ENCODE measurements at regions not wholly inside any gene's neighbourhood (a gene's known extent, or its start where the extent isn't known, plus 50 kb on each side); places are given as distances from the start of the nearest gene placed in this dataset.
A peak's percentile ranks its signal among the peaks of the same experiment; 100 is the strongest.

- H3K4me1 Mint-ChIP-seq: no peaks in the 10 kb centered on the region
- no peak overlapping the region for H3K4me3 Mint-ChIP-seq
- TF ChIP-seq CTCF (IDR thresholded peaks at IDR 0.05): no peak
- Histone ChIP-seq H3K36me3 (replicated peaks in 1 of 2; ENCODE audit: control insufficient read depth in 1 of 2, insufficient read depth in 2 of 2, low read length in 2 of 2) (no peaks in the 10 kb centered on the region), H3K9ac (ENCODE audit: insufficient read depth, low read length, poor library complexity, severe bottlenecking) (no peak overlapping the region), H4K20me1 (ENCODE audit: insufficient read depth, low read length) (no peaks in the 10 kb centered on the region), H3K4me2 (replicated peaks; ENCODE audit: extremely low read depth, low read length, poor library complexity, severe bottlenecking) (no peak overlapping the region), H3K9me3 (replicated peaks in 1 of 2; ENCODE audit: control insufficient read depth in 1 of 2, insufficient read depth in 1 of 2, low read length in 2 of 2) (peaks cover 0 to 5% of the 10 kb centered on the region in 2 donors), H2AFZ (ENCODE audit: insufficient read depth, low read depth, low read length, poor library complexity, severe bottlenecking) (no peak overlapping the region), H3K4me3 (replicated peaks in 1 of 3; ENCODE audit: low read depth in 2 of 3, low read length in 3 of 3) (no peak overlapping the region), H3K27me3 (ENCODE audit: control insufficient read depth in 2 of 2, insufficient read depth in 2 of 2, low read length in 2 of 2) (no peaks in the 10 kb centered on the region), H3K79me2 (ENCODE audit: insufficient read depth, low read length) (no peaks in the 10 kb centered on the region), H3K27ac (ENCODE audit: low read depth in 1 of 2, low read length in 2 of 2) (no peak overlapping the region), H3K4me1 (ENCODE audit: control insufficient read depth in 1 of 2, insufficient read depth in 2 of 2, low read length in 2 of 2) (no peaks in the 10 kb centered on the region)
- DNase-seq: no peak
- intact Hi-C loops (cut with micrococcal nuclease): no loop called here
- WGBS (ENCODE audit: insufficient coverage): 88% methylated on average over 5 of the region's 6 CpGs
- H3K9me3 Mint-ChIP-seq: peaks cover 2 to 6% (median 3%) of the 10 kb centered on the region in 7 donors
- no peaks in the 10 kb centered on the region for H3K36me3 Mint-ChIP-seq
- H3K27me3 Mint-ChIP-seq (ENCODE audit: low read depth in 3 of 3): no peaks in the 10 kb centered on the region
- H3K27ac Mint-ChIP-seq: no peak overlapping the region
Measured at GRCh38 chr5:153223376-153223775, 267.1 kb upstream of the GRIA1 start.

GRCh38 chr5:153224651-153225050 lies 265.8 kb upstream of the GRIA1 start:
- H3K4me1 ChIP-seq (ENCODE audit: control insufficient read depth in 1 of 2, insufficient read depth in 2 of 2, low read length in 2 of 2): no peaks in the 10 kb centered on the region
- H3K9me3 ChIP-seq (replicated peaks in 1 of 2; ENCODE audit: control insufficient read depth in 1 of 2, insufficient read depth in 1 of 2, low read length in 2 of 2): peaks cover 0 to 5% of the 10 kb centered on the region in 2 donors
- Mint-ChIP-seq H3K9me3 (peaks cover 0 to 11% (median 3%) of the 10 kb centered on the region in 7 donors), H3K27me3 (ENCODE audit: low read depth in 3 of 3) (no peaks in the 10 kb centered on the region), H3K4me3 (no peak overlapping the region), H3K36me3 (no peaks in the 10 kb centered on the region), H3K4me1 (no peaks in the 10 kb centered on the region), H3K27ac (peak overlapping the region in 1 of 7 donors; percentile 7)
- H3K79me2 ChIP-seq (ENCODE audit: insufficient read depth, low read length): no peaks in the 10 kb centered on the region
- no peak for TF ChIP-seq CTCF (IDR thresholded peaks at IDR 0.05)
- H4K20me1 ChIP-seq (ENCODE audit: insufficient read depth, low read length): no peaks in the 10 kb centered on the region
- intact Hi-C loops (cut with micrococcal nuclease): no loop called here
- H3K27ac ChIP-seq (ENCODE audit: low read depth in 1 of 2, low read length in 2 of 2): no peak overlapping the region
- H3K36me3 ChIP-seq (replicated peaks in 1 of 2; ENCODE audit: control insufficient read depth in 1 of 2, insufficient read depth in 2 of 2, low read length in 2 of 2): no peaks in the 10 kb centered on the region
- no peak overlapping the region for H3K4me3 ChIP-seq (replicated peaks in 1 of 3; ENCODE audit: low read depth in 2 of 3, low read length in 3 of 3)
- H3K27me3 ChIP-seq (ENCODE audit: control insufficient read depth in 2 of 2, insufficient read depth in 2 of 2, low read length in 2 of 2): no peaks in the 10 kb centered on the region
- no peak overlapping the region for H3K9ac ChIP-seq (ENCODE audit: insufficient read depth, low read length, poor library complexity, severe bottlenecking)
- H2AFZ ChIP-seq (ENCODE audit: insufficient read depth, low read depth, low read length, poor library complexity, severe bottlenecking): no peak overlapping the region
- DNase-seq: no peak
- no peak overlapping the region for H3K4me2 ChIP-seq (replicated peaks; ENCODE audit: extremely low read depth, low read length, poor library complexity, severe bottlenecking)
